WTC11 (cell line): ENCODE measurements at regions not wholly inside any gene's neighbourhood (a gene's known extent, or its start where the extent isn't known, plus 50 kb on each side); places are given as distances from the start of the nearest gene placed in this dataset.

Experiments
- ATAC-seq: fragments of 200-7000 bp; cut with Tn5 transposase; 2 replicates; pipeline ENCODE4 v1.10.0; 2021; ENCODE audit warnings: mild to moderate bottlenecking, moderate library complexity
- CTCF ChIA-PET: fragments of 300-600 bp; sonication (Branson Sonifier 250); formaldehyde crosslinking; loops from one replicate; lab custom pipeline; 2021; ENCODE audit warnings: antibody characterized with exemption; lab: Charles Lee
- POLR2A ChIA-PET: fragments of 350-600 bp; sonication (Branson Sonifier 250); formaldehyde crosslinking; loops from one replicate; lab custom pipeline; 2021; ENCODE audit warnings: antibody characterized with exemption; lab: Charles Lee
- DNase-seq: peaks from one replicate; pipeline ENCODE4 v3.0.0; 2021; ENCODE audit warnings: low spot score
- H3K27ac Mint-ChIP-seq: 2 replicates; pipeline ENCODE4 v1.8.0; 2021; ENCODE audit warnings: mixed read lengths
- H3K27me3 Mint-ChIP-seq: 2 replicates; pipeline ENCODE4 v1.8.0; 2021; ENCODE audit warnings: low read depth, mild to moderate bottlenecking, moderate library complexity, mixed read lengths
- H3K36me3 Mint-ChIP-seq: 2 replicates; pipeline ENCODE4 v1.8.0; 2021; ENCODE audit warnings: mixed read lengths
- H3K4me1 Mint-ChIP-seq: 2 replicates; pipeline ENCODE4 v1.8.0; 2022; ENCODE audit warnings: mixed read lengths
- H3K4me3 Mint-ChIP-seq: 2 replicates; pipeline ENCODE4 v1.8.0; 2021; ENCODE audit warnings: mild to moderate bottlenecking, moderate library complexity, mixed read lengths
- H3K9me3 Mint-ChIP-seq: 2 replicates; pipeline ENCODE4 v1.8.0; 2021; ENCODE audit warnings: mixed read lengths
- ARID4B ChIP-seq: sonication (generic); formaldehyde crosslinking; IDR thresholded peaks from 2 replicates; pipeline ENCODE4 v1.8.0; 2023; ENCODE audit warnings: missing genetic modification reagents, mild to moderate bottlenecking, borderline replicate concordance
- ATF6 ChIP-seq: sonication (generic); formaldehyde crosslinking; IDR thresholded peaks from 2 replicates; pipeline ENCODE4 v1.8.1; 2023; ENCODE audit warnings: mild to moderate bottlenecking, missing genetic modification reagents
- ETV6 ChIP-seq: sonication (generic); formaldehyde crosslinking; IDR thresholded peaks from 2 replicates; pipeline ENCODE4 v1.8.1; 2022; ENCODE audit warnings: mild to moderate bottlenecking, missing genetic modification reagents
- GTF2I ChIP-seq: fragments of 250-450 bp; sonication (Bioruptor Pico); conservative IDR thresholded peaks from 2 replicates; pipeline ENCODE4 v1.4.0; 2021; ENCODE audit warnings: mild to moderate bottlenecking
- HMGA2 ChIP-seq: fragments of 250-450 bp; sonication (Bioruptor Pico); IDR thresholded peaks from 2 replicates; pipeline ENCODE4 v1.4.0; 2021; ENCODE audit warnings: mild to moderate bottlenecking, moderate library complexity
- NFYB ChIP-seq: sonication (generic); formaldehyde crosslinking; conservative IDR thresholded peaks from 2 replicates; pipeline ENCODE4 v1.8.0; 2022; ENCODE audit warnings: low read depth, missing genetic modification reagents
- OVOL2 ChIP-seq: fragments of 250-450 bp; sonication (Bioruptor Pico); IDR thresholded peaks from 2 replicates; pipeline ENCODE4 v1.9.0; 2021; ENCODE audit warnings: mild to moderate bottlenecking, borderline replicate concordance
- PRRX2 ChIP-seq: fragments of 250-450 bp; sonication (Bioruptor Pico); IDR thresholded peaks from 2 replicates; pipeline ENCODE4 v1.8.0; 2021; ENCODE audit warnings: mild to moderate bottlenecking
- STAT6 ChIP-seq: sonication (generic); formaldehyde crosslinking; conservative IDR thresholded peaks from 2 replicates; pipeline ENCODE4 v1.8.1; 2023; ENCODE audit warnings: mild to moderate bottlenecking, low read depth, missing genetic modification reagents, moderate library complexity
- ZNF671 ChIP-seq: fragments of 250-450 bp; sonication (Bioruptor Pico); IDR thresholded peaks from 2 replicates; pipeline ENCODE4 v1.8.0; 2021; ENCODE audit warnings: mild to moderate bottlenecking
- TF ChIP-seq, protein P1 (sequence below): fragments of 250-450 bp; sonication (Bioruptor Pico); IDR thresholded peaks from 2 replicates; pipeline ENCODE4 v1.8.0; 2021; ENCODE audit warnings: mild to moderate bottlenecking
- TF ChIP-seq, protein P2 (sequence below): sonication (generic); formaldehyde crosslinking; IDR thresholded peaks from 2 replicates; pipeline ENCODE4 v1.8.1; 2022; ENCODE audit warnings: mild to moderate bottlenecking, missing genetic modification reagents, moderate library complexity, borderline replicate concordance
- TF ChIP-seq, protein P3 (sequence below): sonication (generic); formaldehyde crosslinking; IDR thresholded peaks from 2 replicates; pipeline ENCODE4 v1.8.0; 2023; ENCODE audit warnings: missing genetic modification reagents
- TF ChIP-seq, protein P4 (sequence below): fragments of 250-450 bp; sonication (Bioruptor Pico); IDR thresholded peaks from 2 replicates; pipeline ENCODE4 v1.9.0; 2021; ENCODE audit warnings: moderate library complexity, mild to moderate bottlenecking, inconsistent platforms, borderline replicate concordance

- POLR2A ChIA-PET, result no interaction called here
Observed at GRCh38 chr20:40895182-40895581, 133.4 kb upstream of the TOP1 start.

GRCh38 chr20:40896814-40897700, 131.6 kb upstream of the TOP1 start:
- no peak for DNase-seq
- no peaks in the 10 kb centered on the region; the same call in 1 of the 2 replicates for H3K27me3 Mint-ChIP-seq

More at GRCh38 chr20:40895182-40895581, 133.4 kb upstream of the TOP1 start:
- Mint-ChIP-seq H3K9me3 (no peaks in the 10 kb centered on the region), H3K4me1 (peaks cover 4% of the 10 kb centered on the region; the same call in 1 of the 2 replicates), H3K27ac (no peak overlapping the region), H3K4me3 (no peak overlapping the region), H3K27me3 (peaks cover 5% of the 10 kb centered on the region; the same call in 1 of the 2 replicates), H3K36me3 (no peaks in the 10 kb centered on the region)
- TF ChIP-seq, protein P1, sequence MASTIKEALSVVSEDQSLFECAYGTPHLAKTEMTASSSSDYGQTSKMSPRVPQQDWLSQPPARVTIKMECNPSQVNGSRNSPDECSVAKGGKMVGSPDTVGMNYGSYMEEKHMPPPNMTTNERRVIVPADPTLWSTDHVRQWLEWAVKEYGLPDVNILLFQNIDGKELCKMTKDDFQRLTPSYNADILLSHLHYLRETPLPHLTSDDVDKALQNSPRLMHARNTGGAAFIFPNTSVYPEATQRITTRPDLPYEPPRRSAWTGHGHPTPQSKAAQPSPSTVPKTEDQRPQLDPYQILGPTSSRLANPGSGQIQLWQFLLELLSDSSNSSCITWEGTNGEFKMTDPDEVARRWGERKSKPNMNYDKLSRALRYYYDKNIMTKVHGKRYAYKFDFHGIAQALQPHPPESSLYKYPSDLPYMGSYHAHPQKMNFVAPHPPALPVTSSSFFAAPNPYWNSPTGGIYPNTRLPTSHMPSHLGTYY (CRISPR knock-in tag), result no peak
- no peak for TF ChIP-seq ATF6
- CTCF ChIA-PET, result interaction anchor here (1.3 kb wide), 1 partner anchor 154 kb away, joined by 5 read pairs; no protein-coding TSS in a partner anchor
- no peak for DNase-seq
- ATAC-seq, result no peak

DNA sequence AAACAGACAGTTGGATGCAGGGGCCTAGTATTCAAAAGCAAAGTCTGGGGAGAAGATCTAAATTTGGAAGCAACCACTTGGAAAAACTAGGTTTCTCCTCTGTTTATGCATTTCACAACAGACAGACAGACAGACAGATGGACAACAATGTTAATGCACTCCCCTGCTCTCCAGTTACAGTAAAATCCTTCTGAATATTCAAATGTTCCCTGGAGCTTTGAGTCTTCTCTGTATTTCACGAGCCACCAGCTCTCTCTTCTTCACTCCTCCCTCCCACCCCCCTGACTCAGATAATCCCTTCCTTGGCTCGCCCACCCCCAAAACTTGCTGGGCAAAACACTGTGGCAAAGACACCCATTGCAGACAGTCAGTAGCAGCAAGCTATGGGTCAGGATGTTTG, 129.3 kb upstream of the TOP1 start:
- H3K9me3 Mint-ChIP-seq, result no peaks in the 10 kb centered on the region
- no peaks in the 10 kb centered on the region; the same call in 1 of the 2 replicates for H3K27me3 Mint-ChIP-seq
- ATAC-seq (no peak), DNase-seq (no peak)
- H3K4me3 Mint-ChIP-seq, result no peak overlapping the region
- H3K36me3 Mint-ChIP-seq, result no peaks in the 10 kb centered on the region
- H3K4me1 Mint-ChIP-seq, result peaks cover 4% of the 10 kb centered on the region; the same call in 1 of the 2 replicates
- no peak overlapping the region for H3K27ac Mint-ChIP-seq
- ChIA-PET POLR2A (no interaction called here), CTCF (no interaction called here)
- no peak for TF ChIP-seq OVOL2
- no peak for TF ChIP-seq GTF2I
- TF ChIP-seq, protein P2, sequence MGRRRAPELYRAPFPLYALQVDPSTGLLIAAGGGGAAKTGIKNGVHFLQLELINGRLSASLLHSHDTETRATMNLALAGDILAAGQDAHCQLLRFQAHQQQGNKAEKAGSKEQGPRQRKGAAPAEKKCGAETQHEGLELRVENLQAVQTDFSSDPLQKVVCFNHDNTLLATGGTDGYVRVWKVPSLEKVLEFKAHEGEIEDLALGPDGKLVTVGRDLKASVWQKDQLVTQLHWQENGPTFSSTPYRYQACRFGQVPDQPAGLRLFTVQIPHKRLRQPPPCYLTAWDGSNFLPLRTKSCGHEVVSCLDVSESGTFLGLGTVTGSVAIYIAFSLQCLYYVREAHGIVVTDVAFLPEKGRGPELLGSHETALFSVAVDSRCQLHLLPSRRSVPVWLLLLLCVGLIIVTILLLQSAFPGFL (CRISPR knock-in tag), result no peak
- TF ChIP-seq NFYB (CRISPR knock-in tag), result no peak
- TF ChIP-seq ETV6 (CRISPR knock-in tag), result no peak
- TF ChIP-seq, protein P3, sequence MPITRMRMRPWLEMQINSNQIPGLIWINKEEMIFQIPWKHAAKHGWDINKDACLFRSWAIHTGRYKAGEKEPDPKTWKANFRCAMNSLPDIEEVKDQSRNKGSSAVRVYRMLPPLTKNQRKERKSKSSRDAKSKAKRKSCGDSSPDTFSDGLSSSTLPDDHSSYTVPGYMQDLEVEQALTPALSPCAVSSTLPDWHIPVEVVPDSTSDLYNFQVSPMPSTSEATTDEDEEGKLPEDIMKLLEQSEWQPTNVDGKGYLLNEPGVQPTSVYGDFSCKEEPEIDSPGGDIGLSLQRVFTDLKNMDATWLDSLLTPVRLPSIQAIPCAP, result no peak
- TF ChIP-seq, protein P4, sequence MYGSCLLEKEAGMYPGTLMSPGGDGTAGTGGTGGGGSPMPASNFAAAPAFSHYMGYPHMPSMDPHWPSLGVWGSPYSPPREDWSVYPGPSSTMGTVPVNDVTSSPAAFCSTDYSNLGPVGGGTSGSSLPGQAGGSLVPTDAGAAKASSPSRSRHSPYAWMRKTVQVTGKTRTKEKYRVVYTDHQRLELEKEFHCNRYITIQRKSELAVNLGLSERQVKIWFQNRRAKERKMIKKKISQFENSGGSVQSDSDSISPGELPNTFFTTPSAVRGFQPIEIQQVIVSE (CRISPR knock-in tag), result no peak
- no peak for TF ChIP-seq ZNF671 (CRISPR knock-in tag)
- no peak for TF ChIP-seq HMGA2
- TF ChIP-seq PRRX2, result no peak
- TF ChIP-seq ARID4B, result no peak

More at GRCh38 chr20:40896814-40897700, 131.6 kb upstream of the TOP1 start:
- no peak for ATAC-seq
- no peak for TF ChIP-seq STAT6 (CRISPR knock-in tag)
- H3K27ac Mint-ChIP-seq, result no peak overlapping the region
- no peaks in the 10 kb centered on the region for H3K9me3 Mint-ChIP-seq
- no peak overlapping the region for H3K4me3 Mint-ChIP-seq
- H3K4me1 Mint-ChIP-seq, result peaks cover 4% of the 10 kb centered on the region; the same call in 1 of the 2 replicates
- POLR2A ChIA-PET, result no interaction called here
- no peaks in the 10 kb centered on the region for H3K36me3 Mint-ChIP-seq
- CTCF ChIA-PET, result no interaction called here
